Prostate gland (tissue), 2 donors: ENCODE measurements at regions not wholly inside any gene's neighbourhood (a gene's known extent, or its start where the extent isn't known, plus 50 kb on each side); places are given as distances from the start of the nearest gene placed in this dataset.

ENCODE experiments used
- DNase-seq: peaks from one replicate; pipeline ENCODE4 v3.0.0-alpha.2; 2019; ENCODE audit warnings: low spot score
- H3K27ac ChIP-seq, 2 donors: fragments of 200-600 bp; sonication (generic); 2 replicates each; pipeline ENCODE4 v1.5.1; 2017 to 2019
- H3K27me3 ChIP-seq: fragments of 200-600 bp; sonication (generic); replicated peaks from 2 replicates; pipeline ENCODE4 v1.5.1; 2019; ENCODE audit not compliant: insufficient read depth
- H3K36me3 ChIP-seq, 2 donors: fragments of 200-600 bp; sonication (generic); 1 replicate in 1 of 2; 2 replicates in 1 of 2; pipeline versions ENCODE4 v1.5.1 to v1.8.1; 2017 to 2019
- H3K4me1 ChIP-seq: fragments of 200-600 bp; sonication (generic); replicated peaks from 2 replicates; pipeline ENCODE4 v1.5.1; 2019
- H3K4me3 ChIP-seq, 2 donors: fragments of 200-600 bp; sonication (generic); 2 replicates each; pipeline ENCODE4 v1.5.1; 2017 to 2019
- H3K9me3 ChIP-seq: fragments of 200-600 bp; sonication (generic); 2 replicates; pipeline ENCODE4 v1.5.1; 2017
- CTCF ChIP-seq, 4 experiments: fragments of 200-600 bp in 2 of 4; fragments of 450-650 bp in 2 of 4; sonication (generic) in 2 of 4; IDR thresholded peaks; 1 replicate in 3 of 4; 2 replicates in 1 of 4; pipeline ENCODE4 v1.5.1; 2016 to 2019; ENCODE audit warnings: antibody characterized with exemption in 4 of 4, mild to moderate bottlenecking in 2 of 4, moderate library complexity in 2 of 4
- POLR2A ChIP-seq: fragments of 450-650 bp; IDR thresholded peaks from one replicate; pipeline ENCODE4 v1.6.1; 2016; ENCODE audit warnings: antibody characterized with exemption, mild to moderate bottlenecking
- POLR2AphosphoS5 ChIP-seq: sonication (generic); formaldehyde crosslinking; IDR thresholded peaks from one replicate; pipeline ENCODE4 v1.6.1; 2017; ENCODE audit warnings: antibody characterized with exemption
- WGBS: methylation state at CpG from one replicate; pipeline ENCODE4 v1.1.5; 2018; 5-methylcytosine and 5-hydroxymethylcytosine counted together
- intact Hi-C: fragments of 100-400 bp; cut with DNase I; formaldehyde crosslinking; loops from one replicate; pipeline ENCODE4 v1.14.2; 2022

GRCh38 chr10:78959924-78960285 lies 108.9 kb upstream of the ZMIZ1 start:
- intact Hi-C loops, result loop anchor here (10.0 kb wide), 1 partner anchor 235 kb away; no protein-coding TSS in a partner anchor
- no peak overlapping the region for H3K27ac ChIP-seq
- 47% methylated on average over 3 of the region's 3 CpGs for WGBS
- no peak for DNase-seq
- no peak overlapping the region for H3K4me3 ChIP-seq
- H3K9me3 ChIP-seq, result no peaks in the 10 kb centered on the region
- no peaks in the 10 kb centered on the region for H3K27me3 ChIP-seq
- H3K36me3 ChIP-seq, result no peaks in the 10 kb centered on the region
- TF ChIP-seq POLR2A (no peak), POLR2AphosphoS5 (no peak), CTCF (IDR thresholded peaks at IDR 0.05) (no peak)
- peaks cover 2% of the 10 kb centered on the region for H3K4me1 ChIP-seq

- WGBS, result 21% methylated on average over 7 of the region's 7 CpGs
- no peak for TF ChIP-seq POLR2A
- no peak for TF ChIP-seq CTCF (IDR thresholded peaks at IDR 0.05)
- peak; percentile 60 for TF ChIP-seq POLR2AphosphoS5
- no peaks in the 10 kb centered on the region for H3K27me3 ChIP-seq
- intact Hi-C loops, result loop anchor here (10.0 kb wide), 1 partner anchor 234 kb away; no protein-coding TSS in a partner anchor
- H3K36me3 ChIP-seq, result no peaks in the 10 kb centered on the region
- H3K4me3 ChIP-seq, result no peak overlapping the region
- peak; percentile 51 for DNase-seq
- no peak overlapping the region for H3K27ac ChIP-seq
- H3K4me1 ChIP-seq, result peaks cover 6% of the 10 kb centered on the region
- no peaks in the 10 kb centered on the region for H3K9me3 ChIP-seq
Observed at GRCh38 chr10:78960316-78960800, 108.4 kb upstream of the ZMIZ1 start.

- no peaks in the 10 kb centered on the region for H3K36me3 ChIP-seq
- no peak overlapping the region for H3K27ac ChIP-seq
- DNase-seq, result no peak
- H3K27me3 ChIP-seq, result no peaks in the 10 kb centered on the region
- peaks cover 6% of the 10 kb centered on the region for H3K4me1 ChIP-seq
- H3K9me3 ChIP-seq, result no peaks in the 10 kb centered on the region
- H3K4me3 ChIP-seq, result no peak overlapping the region
- intact Hi-C loops, result loop anchor here (10.0 kb wide), 1 partner anchor 233 kb away; no protein-coding TSS in a partner anchor
- WGBS, result 89% methylated on average over 4 of the region's 4 CpGs
- no peak for TF ChIP-seq POLR2A
- TF ChIP-seq POLR2AphosphoS5, result no peak
- TF ChIP-seq CTCF (IDR thresholded peaks at IDR 0.05), result no peak
Observed at GRCh38 chr10:78961760-78962159, 107.0 kb upstream of the ZMIZ1 start.

GRCh38 chr10:78963074-78964034 lies 105.4 kb upstream of the ZMIZ1 start:
- DNase-seq, result no peak

More at GRCh38 chr10:78963074-78964034, 105.4 kb upstream of the ZMIZ1 start:
- H3K4me1 ChIP-seq, result peaks cover 6% of the 10 kb centered on the region
- no peaks in the 10 kb centered on the region for H3K9me3 ChIP-seq
- no peak overlapping the region for H3K27ac ChIP-seq
- TF ChIP-seq CTCF (IDR thresholded peaks at IDR 0.05) (no peak), POLR2A (no peak), POLR2AphosphoS5 (no peak)
- intact Hi-C loops, result loop anchor here (10.0 kb wide), 1 partner anchor 231 kb away; no protein-coding TSS in a partner anchor
- no peaks in the 10 kb centered on the region for H3K36me3 ChIP-seq
- no peak overlapping the region for H3K4me3 ChIP-seq
- WGBS, result 85% methylated on average over 22 of the region's 27 CpGs
- no peaks in the 10 kb centered on the region for H3K27me3 ChIP-seq
